ENCODE measurements at regions not wholly inside any gene's neighbourhood (a gene's known extent, or its start where the extent isn't known, plus 50 kb on each side); places are given as distances from the start of the nearest gene placed in this dataset.

- no peak for TF ChIP-seq CTCF (IDR thresholded peaks at IDR 0.05; ENCODE audit: low read depth, low read length)
- no peak for DNase-seq (ENCODE audit: extremely low read depth, low read depth)
These were observed 336.0 kb upstream of the EEF2KMT start for GRCh38 chr16:5433587-5433986.

- no peak for TF ChIP-seq CTCF (IDR thresholded peaks at IDR 0.05; ENCODE audit: low read depth, low read length)
- no peak for DNase-seq (ENCODE audit: extremely low read depth, low read depth)
These were observed 334.6 kb upstream of the EEF2KMT start for GRCh38 chr16:5432166-5432565.

GRCh38 chr16:5430598-5430997, 333.0 kb upstream of the EEF2KMT start:
- TF ChIP-seq CTCF (IDR thresholded peaks at IDR 0.05; ENCODE audit: low read depth, low read length): no peak
- no peak for DNase-seq (ENCODE audit: extremely low read depth, low read depth)

GRCh38 chr16:5428932-5429331, 331.3 kb upstream of the EEF2KMT start:
- no peak for DNase-seq (ENCODE audit: extremely low read depth, low read depth)
- TF ChIP-seq CTCF (IDR thresholded peaks at IDR 0.05; ENCODE audit: low read depth, low read length): no peak

- no peak for TF ChIP-seq CTCF (IDR thresholded peaks at IDR 0.05; ENCODE audit: low read depth, low read length)
- no peak for DNase-seq (ENCODE audit: extremely low read depth, low read depth)
These were observed 330.0 kb upstream of the EEF2KMT start for GRCh38 chr16:5427571-5427970.

- no peak for TF ChIP-seq CTCF (IDR thresholded peaks at IDR 0.05; ENCODE audit: low read depth, low read length)
- no peak for DNase-seq (ENCODE audit: extremely low read depth, low read depth)
These were observed 325.3 kb upstream of the EEF2KMT start for GRCh38 chr16:5422643-5423496.

DNA sequence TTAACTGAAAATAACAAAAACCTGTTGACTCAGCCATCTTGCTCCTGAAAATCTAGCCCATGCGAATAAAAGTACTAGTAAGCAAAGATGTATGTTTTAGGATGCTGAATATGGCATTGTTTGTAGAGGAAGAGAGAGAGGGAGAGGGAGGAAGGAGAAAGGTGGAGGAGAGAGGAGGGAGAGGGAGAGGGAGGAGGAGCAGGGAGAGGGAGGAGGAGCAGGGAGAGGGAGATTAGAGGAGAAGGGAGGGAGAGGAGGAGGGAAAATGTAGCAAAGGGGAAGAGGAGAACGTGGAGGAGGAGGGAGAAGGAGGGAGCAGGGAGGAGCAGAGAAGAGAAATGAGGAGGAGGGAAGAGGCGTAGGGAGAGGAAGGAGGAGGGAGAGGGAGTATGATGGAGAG, 324.5 kb upstream of the EEF2KMT start:
- DNase-seq (ENCODE audit: extremely low read depth, low read depth): no peak
- TF ChIP-seq CTCF (IDR thresholded peaks at IDR 0.05; ENCODE audit: low read depth, low read length): no peak
